Naive B cell (primary cell): ENCODE measurements at regions not wholly inside any gene's neighbourhood (a gene's known extent, or its start where the extent isn't known, plus 50 kb on each side); places are given as distances from the start of the nearest gene placed in this dataset.

Experiments
- ATAC-seq, 2 donors: fragments of 150-1000 bp; cut with Tn5 transposase; 2 replicates each; pipeline ENCODE4 v1.10.0; 2021; ENCODE audit warnings: low read depth in 2 of 2, mild to moderate bottlenecking in 2 of 2, moderate library complexity in 2 of 2
- DNase-seq: peaks from one replicate; pipeline ENCODE4 v3.0.0; 2022
- H3K27ac Mint-ChIP-seq, 6 donors: one replicate each; pipeline ENCODE4 v1.8.0; 2020 to 2022; ENCODE audit warnings: mild to moderate bottlenecking in 6 of 6, mixed read lengths in 6 of 6, moderate library complexity in 5 of 6, inconsistent platforms in 2 of 6
- H3K27me3 Mint-ChIP-seq, 3 donors: one replicate each; pipeline ENCODE4 v1.8.0; 2021 to 2022; ENCODE audit warnings: mixed read lengths in 3 of 3, mild to moderate bottlenecking in 1 of 3
- H3K36me3 Mint-ChIP-seq, 2 donors: one replicate each; pipeline ENCODE4 v1.8.0; 2020 to 2022; ENCODE audit warnings: mixed read lengths in 2 of 2, inconsistent platforms in 1 of 2, mild to moderate bottlenecking in 1 of 2
- H3K4me1 Mint-ChIP-seq, 3 donors: one replicate each; pipeline ENCODE4 v1.8.0; 2020 to 2022; ENCODE audit warnings: mixed read lengths in 3 of 3, inconsistent platforms in 1 of 3, mild to moderate bottlenecking in 1 of 3, moderate library complexity in 1 of 3
- H3K4me3 Mint-ChIP-seq, 8 donors: one replicate each; pipeline ENCODE4 v1.8.0; 2020 to 2022; ENCODE audit warnings: mild to moderate bottlenecking in 8 of 8, mixed read lengths in 8 of 8, moderate library complexity in 8 of 8, inconsistent platforms in 2 of 8
- H3K9me3 Mint-ChIP-seq, 7 donors: one replicate each; pipeline ENCODE4 v1.8.0; 2020 to 2022; ENCODE audit warnings: mixed read lengths in 7 of 7, mild to moderate bottlenecking in 5 of 7, inconsistent platforms in 2 of 7, moderate library complexity in 1 of 7

- no peak for DNase-seq
- H3K27ac Mint-ChIP-seq: no peak overlapping the region
- H3K27me3 Mint-ChIP-seq: peaks cover 0 to 12% (median 4%) of the 10 kb centered on the region in 3 donors
- peaks cover 0 to 3% (median 0%) of the 10 kb centered on the region in 7 donors for H3K9me3 Mint-ChIP-seq
- no peak overlapping the region for H3K4me3 Mint-ChIP-seq
- H3K4me1 Mint-ChIP-seq: no peaks in the 10 kb centered on the region
- ATAC-seq: no peak
- H3K36me3 Mint-ChIP-seq: peaks cover 0 to 7% of the 10 kb centered on the region in 2 donors
Observed at GRCh38 chr1:218536296-218536986, 191.3 kb downstream of the TGFB2 start.

- DNase-seq: no peak
- H3K9me3 Mint-ChIP-seq: peaks cover 0 to 3% (median 0%) of the 10 kb centered on the region in 7 donors
- ATAC-seq: no peak
- peaks cover 0 to 12% (median 4%) of the 10 kb centered on the region in 3 donors for H3K27me3 Mint-ChIP-seq
- peaks cover 0 to 7% of the 10 kb centered on the region in 2 donors for H3K36me3 Mint-ChIP-seq
- H3K4me1 Mint-ChIP-seq: no peaks in the 10 kb centered on the region
- no peak overlapping the region for H3K27ac Mint-ChIP-seq
- H3K4me3 Mint-ChIP-seq: no peak overlapping the region
Observed at GRCh38 chr1:218537122-218537913, 192.2 kb downstream of the TGFB2 start.

GRCh38 chr1:218538341-218538740, 193.2 kb downstream of the TGFB2 start:
- H3K36me3 Mint-ChIP-seq: peaks cover 0 to 4% of the 10 kb centered on the region in 2 donors
- no peaks in the 10 kb centered on the region for H3K4me1 Mint-ChIP-seq
- H3K9me3 Mint-ChIP-seq: peaks cover 0 to 2% (median 0%) of the 10 kb centered on the region in 7 donors
- no peak overlapping the region for H3K4me3 Mint-ChIP-seq
- H3K27me3 Mint-ChIP-seq: peaks cover 0 to 10% (median 1%) of the 10 kb centered on the region in 3 donors
- DNase-seq (no peak), ATAC-seq (no peak)
- peak overlapping the region in 1 of 6 donors; percentile 40 for H3K27ac Mint-ChIP-seq

GRCh38 chr1:218546314-218546713, 201.2 kb downstream of the TGFB2 start:
- no peaks in the 10 kb centered on the region for H3K9me3 Mint-ChIP-seq
- no peaks in the 10 kb centered on the region for H3K4me1 Mint-ChIP-seq
- H3K36me3 Mint-ChIP-seq: no peaks in the 10 kb centered on the region
- ATAC-seq (no peak), DNase-seq (no peak)
- H3K27me3 Mint-ChIP-seq: peaks cover 4 to 8% (median 8%) of the 10 kb centered on the region in 3 donors
- H3K4me3 Mint-ChIP-seq: no peak overlapping the region
- H3K27ac Mint-ChIP-seq: no peak overlapping the region

DNA sequence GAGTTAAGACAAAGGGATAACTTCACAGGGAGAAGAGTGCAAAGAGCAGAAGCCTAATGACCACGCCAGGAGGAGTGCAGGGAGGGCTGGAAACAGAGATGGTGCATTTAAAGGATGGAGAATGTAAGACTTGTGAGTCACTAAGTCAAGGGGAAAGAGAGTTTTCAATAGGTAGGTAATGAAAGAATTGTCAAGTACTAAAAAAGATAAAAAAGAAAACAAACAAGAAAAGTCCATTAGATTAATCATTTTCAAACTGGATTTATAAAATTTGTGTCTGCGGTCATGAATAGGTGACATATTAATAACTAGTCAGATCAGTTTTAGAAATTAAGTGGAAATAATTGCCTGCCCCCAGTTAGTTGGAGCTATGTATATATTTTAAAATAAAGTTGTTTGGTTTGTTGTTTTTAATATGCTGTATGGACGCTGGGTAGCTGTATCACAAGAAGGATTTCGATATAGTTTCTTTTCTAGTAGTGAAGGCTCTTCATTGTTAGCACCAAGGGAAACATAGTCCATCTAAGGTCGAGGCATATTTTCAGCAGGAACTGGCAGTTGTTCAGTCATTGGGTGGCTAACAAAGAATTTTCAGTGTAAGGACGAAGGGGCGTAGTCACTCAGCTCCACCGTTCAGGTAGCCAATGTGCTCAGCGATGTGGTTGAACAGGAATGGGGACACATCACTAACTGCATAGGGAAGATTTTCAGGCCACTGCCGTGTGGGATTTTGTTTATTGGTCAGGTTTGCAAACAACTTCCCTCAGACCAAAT, 203.0 kb downstream of the TGFB2 start:
- no peaks in the 10 kb centered on the region for H3K4me1 Mint-ChIP-seq
- no peak for DNase-seq
- no peak overlapping the region for H3K27ac Mint-ChIP-seq
- no peak overlapping the region for H3K4me3 Mint-ChIP-seq
- H3K9me3 Mint-ChIP-seq: peaks cover 0 to under 1% (median 0%) of the 10 kb centered on the region in 7 donors
- H3K36me3 Mint-ChIP-seq: no peaks in the 10 kb centered on the region
- peaks cover 4 to 8% (median 8%) of the 10 kb centered on the region in 3 donors for H3K27me3 Mint-ChIP-seq
- ATAC-seq: no peak

- Mint-ChIP-seq H3K4me3 (no peak overlapping the region), H3K27me3 (peaks cover 4 to 11% (median 8%) of the 10 kb centered on the region in 3 donors), H3K36me3 (no peaks in the 10 kb centered on the region), H3K4me1 (no peaks in the 10 kb centered on the region), H3K9me3 (peaks cover 0 to 3% (median 0%) of the 10 kb centered on the region in 7 donors), H3K27ac (no peak overlapping the region)
- ATAC-seq (no peak), DNase-seq (no peak)
Observed at GRCh38 chr1:218548764-218549163, 203.6 kb downstream of the TGFB2 start.

- H3K4me3 Mint-ChIP-seq: no peak overlapping the region
Observed at GRCh38 chr1:218553197-218553596, 208.1 kb downstream of the TGFB2 start.

DNA sequence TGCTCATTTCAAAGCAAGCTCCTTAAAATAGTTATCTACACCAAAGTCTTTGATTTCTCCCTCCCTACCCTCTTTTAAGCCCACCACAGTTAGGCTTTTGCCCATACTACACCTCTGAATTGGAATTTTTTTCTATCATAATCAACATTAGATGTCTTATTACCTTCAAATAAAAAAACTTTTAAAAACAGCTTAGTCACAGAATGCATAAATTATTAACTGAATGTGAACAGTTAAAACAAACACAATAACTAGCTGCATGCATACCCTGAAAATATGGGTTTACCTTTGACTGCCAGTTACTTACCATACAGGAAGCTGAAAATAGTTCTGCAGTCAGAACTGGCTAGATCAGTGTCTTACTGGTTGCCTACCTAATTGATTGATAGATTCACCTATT, 210.9 kb downstream of the TGFB2 start:
- Mint-ChIP-seq H3K4me3 (no peak overlapping the region), H3K36me3 (no peaks in the 10 kb centered on the region), H3K27me3 (peaks cover 0 to 19% (median 8%) of the 10 kb centered on the region in 3 donors), H3K27ac (no peak overlapping the region), H3K4me1 (no peaks in the 10 kb centered on the region), H3K9me3 (peaks cover 0 to 3% (median 0%) of the 10 kb centered on the region in 7 donors)
- ATAC-seq: no peak
- DNase-seq: no peak

More at GRCh38 chr1:218553197-218553596, 208.1 kb downstream of the TGFB2 start:
- H3K27me3 Mint-ChIP-seq: peaks cover 0 to 19% (median 8%) of the 10 kb centered on the region in 3 donors
- H3K27ac Mint-ChIP-seq: peak overlapping the region in 1 of 6 donors; percentile 22
- H3K9me3 Mint-ChIP-seq: peaks cover 0 to 3% (median 0%) of the 10 kb centered on the region in 7 donors
- H3K4me1 Mint-ChIP-seq: no peaks in the 10 kb centered on the region
- no peak for DNase-seq
- no peak for ATAC-seq
- H3K36me3 Mint-ChIP-seq: no peaks in the 10 kb centered on the region

- Mint-ChIP-seq H3K27ac (no peak overlapping the region), H3K4me3 (no peak overlapping the region), H3K27me3 (peaks cover 0 to 19% (median 8%) of the 10 kb centered on the region in 3 donors), H3K4me1 (no peaks in the 10 kb centered on the region), H3K9me3 (peaks cover 0 to 6% (median 0%) of the 10 kb centered on the region in 7 donors), H3K36me3 (no peaks in the 10 kb centered on the region)
- no peak for ATAC-seq
- no peak for DNase-seq
Observed at GRCh38 chr1:218557731-218558130, 212.6 kb downstream of the TGFB2 start.

DNA sequence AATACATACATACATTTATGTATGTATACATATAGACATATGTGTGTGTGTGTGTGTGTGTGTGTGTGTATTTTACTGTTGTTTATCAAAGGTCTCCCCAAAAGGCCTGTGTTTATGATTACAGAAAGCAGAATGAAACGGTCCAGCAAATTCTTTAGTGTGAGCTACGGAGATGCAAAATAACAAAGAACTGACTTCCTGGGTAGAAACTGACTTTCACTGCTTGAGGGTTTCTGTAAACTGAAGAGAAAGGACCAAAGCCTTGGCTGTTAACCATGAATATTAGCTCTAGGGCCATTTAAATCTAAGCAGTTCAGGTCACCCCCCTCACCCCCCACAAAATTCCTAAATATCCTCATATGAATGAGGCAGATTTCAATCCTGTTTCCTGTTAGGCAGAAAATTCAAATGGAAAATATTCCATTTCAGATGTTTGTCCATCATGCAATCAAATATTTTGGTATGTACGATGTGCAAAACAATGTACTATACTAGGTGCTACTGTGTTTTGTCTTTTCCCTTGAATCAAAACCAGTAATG, 213.2 kb downstream of the TGFB2 start:
- Mint-ChIP-seq H3K27ac (peak overlapping the region in 1 of 6 donors; percentile 13), H3K9me3 (peaks cover 0 to 4% (median 0%) of the 10 kb centered on the region in 7 donors), H3K27me3 (peaks cover 0 to 19% (median 6%) of the 10 kb centered on the region in 3 donors), H3K4me3 (no peak overlapping the region), H3K4me1 (no peaks in the 10 kb centered on the region), H3K36me3 (no peaks in the 10 kb centered on the region)
- no peak for DNase-seq
- ATAC-seq: no peak

DNA sequence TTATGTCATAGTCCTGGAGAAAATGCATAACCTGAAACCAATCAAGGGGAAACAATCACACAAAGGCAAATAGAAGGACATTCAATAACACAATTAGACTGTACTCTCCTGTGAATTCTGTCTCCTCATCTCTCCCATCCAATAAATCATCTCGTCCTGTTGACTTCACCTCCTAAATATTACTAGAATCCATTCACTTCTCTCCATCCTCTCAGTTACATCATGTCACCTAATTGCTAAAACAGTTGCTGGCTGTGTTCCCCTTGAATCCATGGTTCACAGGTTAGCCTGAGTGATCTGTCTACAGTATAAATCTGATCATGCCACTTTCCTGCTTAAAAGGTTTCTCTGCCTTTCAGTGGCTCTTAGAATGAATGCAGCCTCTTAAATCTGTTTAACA, 220.2 kb downstream of the TGFB2 start:
- no peak for DNase-seq
- peaks cover 0 to 3% (median 0%) of the 10 kb centered on the region in 3 donors for H3K27me3 Mint-ChIP-seq
- no peak overlapping the region for H3K27ac Mint-ChIP-seq
- ATAC-seq: no peak
- H3K4me3 Mint-ChIP-seq: no peak overlapping the region
- H3K9me3 Mint-ChIP-seq: peaks cover 0 to 4% (median 0%) of the 10 kb centered on the region in 7 donors
- H3K4me1 Mint-ChIP-seq: no peaks in the 10 kb centered on the region
- no peaks in the 10 kb centered on the region for H3K36me3 Mint-ChIP-seq

DNA sequence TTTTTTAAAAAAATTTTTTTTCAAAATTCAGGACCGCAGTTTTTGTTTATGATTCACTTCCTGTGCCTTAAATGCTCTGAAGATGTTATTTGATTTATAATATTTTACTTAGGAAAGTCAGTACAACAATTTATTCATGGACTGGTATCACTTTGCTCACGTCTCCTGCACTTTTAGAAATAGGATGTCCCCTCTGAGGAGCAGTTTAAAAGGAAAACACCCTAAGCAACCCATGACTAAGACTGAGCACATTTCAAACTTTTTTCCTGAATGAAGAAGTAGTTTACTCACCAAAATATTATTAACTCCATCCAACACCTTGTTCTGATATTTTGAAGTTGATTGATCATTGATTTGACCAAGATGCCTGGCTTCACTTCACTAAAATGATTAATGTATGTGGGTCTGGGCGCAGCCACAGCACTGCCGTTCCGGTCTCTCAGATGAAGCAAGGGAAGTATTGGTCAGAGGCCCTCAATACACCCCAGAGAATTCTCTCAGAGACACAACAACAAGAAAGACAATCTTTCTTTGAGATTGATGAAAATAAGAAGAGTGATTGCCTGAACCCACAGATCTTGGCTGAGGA, 223.9 kb downstream of the TGFB2 start:
- Mint-ChIP-seq H3K4me3 (no peak overlapping the region), H3K4me1 (no peaks in the 10 kb centered on the region), H3K27ac (no peak overlapping the region), H3K27me3 (peaks cover 0 to 8% (median 4%) of the 10 kb centered on the region in 3 donors), H3K36me3 (no peaks in the 10 kb centered on the region), H3K9me3 (no peaks in the 10 kb centered on the region)
- DNase-seq (no peak), ATAC-seq (no peak)

DNA sequence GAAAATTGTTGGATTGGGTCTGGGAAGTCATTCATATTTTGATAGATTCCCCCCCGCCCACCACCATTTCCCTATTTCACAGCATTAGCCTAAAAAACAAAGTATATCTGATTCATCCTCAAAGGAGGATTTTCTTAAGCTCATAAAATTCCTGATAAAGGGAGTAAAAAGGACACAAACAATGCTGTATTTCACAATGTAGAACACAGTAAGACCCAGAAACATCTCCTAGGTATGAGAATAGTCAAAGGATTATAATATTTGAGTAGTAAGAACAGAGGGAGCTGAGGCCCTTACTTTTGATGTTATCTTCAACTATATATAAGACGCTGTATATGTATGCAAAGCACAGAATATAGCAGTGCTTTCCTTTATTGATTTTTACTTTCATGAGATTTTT, 225.3 kb downstream of the TGFB2 start:
- Mint-ChIP-seq H3K4me1 (no peaks in the 10 kb centered on the region), H3K4me3 (no peak overlapping the region), H3K27ac (no peak overlapping the region), H3K36me3 (no peaks in the 10 kb centered on the region), H3K27me3 (peaks cover 0 to 8% (median 4%) of the 10 kb centered on the region in 3 donors), H3K9me3 (peaks cover 0 to 5% (median 0%) of the 10 kb centered on the region in 7 donors)
- ATAC-seq (no peak), DNase-seq (no peak)
